Vagina (tissue), 2 donors: ENCODE measurements at regions not wholly inside any gene's neighbourhood (a gene's known extent, or its start where the extent isn't known, plus 50 kb on each side); places are given as distances from the start of the nearest gene placed in this dataset.

Experiments
- CTCF ChIP-seq, 3 experiments: fragments of 450-650 bp in 2 of 3; fragments of 200-600 bp in 1 of 3; sonication (generic) in 1 of 3; IDR thresholded peaks; one replicate each; pipeline ENCODE4 v1.5.1; 2017 to 2019; ENCODE audit warnings: antibody characterized with exemption in 3 of 3, mild to moderate bottlenecking in 2 of 3, moderate library complexity in 2 of 3
- POLR2AphosphoS5 ChIP-seq, 2 donors: sonication (generic); formaldehyde crosslinking; IDR thresholded peaks; one replicate each; pipeline ENCODE4 v1.9.0; 2017; ENCODE audit warnings: antibody characterized with exemption in 2 of 2, mild to moderate bottlenecking in 2 of 2, low read depth in 1 of 2; ENCODE audit not compliant: insufficient read depth in 1 of 2

- no peak for TF ChIP-seq CTCF (IDR thresholded peaks at IDR 0.05)
- peak in 1 of 2 donors; percentile 16 for TF ChIP-seq POLR2AphosphoS5 (IDR thresholded peaks at IDR 0.05; ENCODE audit: insufficient read depth in 1 of 2, low read depth in 1 of 2)
These were observed 134.9 kb upstream of the STMND1 start for GRCh38 chr6:16966791-16967469.
